H1 (cell line): ENCODE measurements at regions not wholly inside any gene's neighbourhood (a gene's known extent, or its start where the extent isn't known, plus 50 kb on each side); places are given as distances from the start of the nearest gene placed in this dataset.

Experiments used
- CTCF ChIA-PET: fragments of 300-600 bp; sonication (Branson Sonifier 250); formaldehyde crosslinking; loops from one replicate; lab custom pipeline; 2021; ENCODE audit not compliant: partially characterized antibody; lab: Charles Lee
- POLR2A ChIA-PET: fragments of 300-600 bp; sonication (Branson Sonifier 250); formaldehyde crosslinking; loops from one replicate; lab custom pipeline; 2021; ENCODE audit warnings: inconsistent platforms; ENCODE audit not compliant: partially characterized antibody; lab: Charles Lee
- DNase-seq, 2 experiments: peaks; one replicate each; pipeline versions ENCODE4 v3.0.0 to v3.0.0-alpha.2; 2010 to 2022; ENCODE audit warnings: low spot score in 2 of 2, low read depth in 1 of 2, mixed read lengths in 1 of 2
- FAIRE-seq: peaks from 2 replicates; lab custom pipeline; 2011; peaks lifted over from hg19 to GRCh38; lab: Jason Lieb, UNC
- H2AFZ ChIP-seq: 2 replicates; pipeline ENCODE4 v1.8.1; 2012; ENCODE audit warnings: low read length, inconsistent platforms
- H2AK5ac ChIP-seq: 2 replicates; pipeline ENCODE4 v1.6.1; 2013; ENCODE audit warnings: low read depth, low read length
- H2BK120ac ChIP-seq: replicated peaks from 2 replicates; pipeline ENCODE3; 2013; ENCODE audit warnings: low read depth, low read length, inconsistent platforms
- H2BK12ac ChIP-seq: 2 replicates; pipeline ENCODE4 v1.6.1; 2013; ENCODE audit warnings: low read depth, low read length
- H2BK15ac ChIP-seq: 2 replicates; pipeline ENCODE4 v1.6.1; 2013; ENCODE audit warnings: low read length
- H2BK20ac ChIP-seq: 2 replicates; pipeline ENCODE4 v1.6.1; 2013; ENCODE audit warnings: low read length
- H2BK5ac ChIP-seq: 2 replicates; pipeline ENCODE4 v1.6.1; 2013; ENCODE audit warnings: low read depth, low read length
- H3K14ac ChIP-seq: 2 replicates; pipeline ENCODE4 v1.6.1; 2013; ENCODE audit warnings: inconsistent platforms; ENCODE audit not compliant: insufficient read length
- H3K18ac ChIP-seq: 2 replicates; pipeline ENCODE4 v1.6.1; 2013; ENCODE audit warnings: low read length; ENCODE audit errors: extremely low read depth
- H3K23ac ChIP-seq: 2 replicates; pipeline ENCODE4 v1.6.1; 2013; ENCODE audit warnings: inconsistent platforms; ENCODE audit not compliant: insufficient read length
- H3K23me2 ChIP-seq: 2 replicates; pipeline ENCODE4 v1.6.1; 2013; ENCODE audit warnings: low read depth, low read length
- H3K27ac ChIP-seq: 2 replicates; pipeline ENCODE4 v1.6.1; 2011; ENCODE audit warnings: low read depth, low read length, inconsistent platforms
- H3K27me3 ChIP-seq, 4 experiments: replicated peaks in 1 of 4; 1 replicate in 1 of 4; 2 replicates in 3 of 4; pipeline versions ENCODE4 v1.6.1 to v1.8.1; 2011 to 2013; ENCODE audit warnings: low read length in 3 of 4, mild to moderate bottlenecking in 3 of 4, inconsistent platforms in 2 of 4, mixed read lengths in 2 of 4, moderate library complexity in 1 of 4; ENCODE audit not compliant: control insufficient read depth in 3 of 4, insufficient read depth in 3 of 4; ENCODE audit errors: extremely low read depth in 1 of 4
- H3K36me3 ChIP-seq, 4 experiments: 2 replicates each; pipeline versions ENCODE4 v1.6.1 to v1.8.1; 2011 to 2013; ENCODE audit warnings: mild to moderate bottlenecking in 4 of 4, low read length in 3 of 4, moderate library complexity in 2 of 4, control low read depth in 1 of 4, inconsistent platforms in 1 of 4; ENCODE audit not compliant: insufficient read depth in 4 of 4, control insufficient read depth in 2 of 4
- H3K4ac ChIP-seq: replicated peaks from 2 replicates; pipeline ENCODE3; 2013; ENCODE audit warnings: low read length, low read depth, mixed read lengths, inconsistent platforms; ENCODE audit not compliant: insufficient read length
- H3K4me1 ChIP-seq, 4 experiments: replicated peaks in 1 of 4; 1 replicate in 1 of 4; 2 replicates in 3 of 4; pipeline versions ENCODE4 v1.6.1 to v1.8.1; 2011 to 2013; ENCODE audit warnings: low read length in 3 of 4, inconsistent platforms in 2 of 4, mixed read lengths in 1 of 4; ENCODE audit not compliant: insufficient read depth in 4 of 4, control insufficient read depth in 3 of 4
- H3K4me2 ChIP-seq, 2 experiments: 2 replicates each; pipeline versions ENCODE4 v1.6.1 to v1.8.1; 2011 to 2013; ENCODE audit warnings: low read depth in 2 of 2, low read length in 2 of 2, control low read depth in 1 of 2, inconsistent platforms in 1 of 2, mild to moderate bottlenecking in 1 of 2; ENCODE audit not compliant: insufficient read depth in 1 of 2
- H3K4me3 ChIP-seq, 4 experiments: fragments of 200-600, 300-600 bp in 1 of 4; sonication (generic), shearing (Covaris generic), sonication (Bioruptor Twin) in 1 of 4; 2 replicates each; pipeline versions ENCODE4 v1.5.1 to v1.8.1; 2011 to 2016; ENCODE audit warnings: low read length in 4 of 4, low read depth in 3 of 4, control low read depth in 2 of 4, inconsistent platforms in 2 of 4, mild to moderate bottlenecking in 2 of 4, mixed read lengths in 1 of 4, moderate library complexity in 1 of 4; ENCODE audit not compliant: insufficient read depth in 2 of 4; ENCODE audit errors: extremely low read depth in 1 of 4
- H3K56ac ChIP-seq: replicated peaks from 2 replicates; pipeline ENCODE3; 2013; ENCODE audit warnings: low read depth, mild to moderate bottlenecking, mixed read lengths, low read length, inconsistent platforms; ENCODE audit not compliant: insufficient read length
- H3K79me1 ChIP-seq: 2 replicates; pipeline ENCODE4 v1.6.1; 2013; ENCODE audit warnings: low read depth, low read length, control low read depth
- H3K79me2 ChIP-seq, 2 experiments: 2 replicates each; pipeline versions ENCODE4 v1.6.1 to v1.8.1; 2012 to 2013; ENCODE audit warnings: low read length in 2 of 2, mild to moderate bottlenecking in 2 of 2, inconsistent platforms in 1 of 2; ENCODE audit not compliant: insufficient read depth in 2 of 2, control insufficient read depth in 1 of 2
- H3K9ac ChIP-seq, 4 experiments: replicated peaks in 1 of 4; 1 replicate in 1 of 4; 2 replicates in 3 of 4; pipeline versions ENCODE4 v1.6.1 to v1.8.1; 2011 to 2013; ENCODE audit warnings: low read depth in 3 of 4, low read length in 3 of 4, control low read depth in 2 of 4, mild to moderate bottlenecking in 2 of 4, moderate library complexity in 2 of 4, inconsistent platforms in 1 of 4; ENCODE audit errors: extremely low read depth in 1 of 4
- H3K9me3 ChIP-seq, 2 experiments: 2 replicates each; pipeline versions ENCODE4 v1.6.1 to v1.8.1; 2012 to 2013; ENCODE audit warnings: mild to moderate bottlenecking in 2 of 2, moderate library complexity in 2 of 2, control low read depth in 1 of 2, inconsistent platforms in 1 of 2, low read depth in 1 of 2, low read length in 1 of 2, mixed read lengths in 1 of 2; ENCODE audit not compliant: insufficient read depth in 2 of 2
- H4K20me1 ChIP-seq, 2 experiments: replicated peaks in 1 of 2; 2 replicates each; pipeline versions ENCODE3 to v1.8.1; 2011 to 2013; ENCODE audit warnings: inconsistent platforms in 2 of 2, low read length in 2 of 2, mild to moderate bottlenecking in 1 of 2; ENCODE audit not compliant: insufficient read depth in 2 of 2, control insufficient read depth in 1 of 2
- H4K5ac ChIP-seq: 2 replicates; pipeline ENCODE4 v1.6.1; 2013; ENCODE audit warnings: low read length, low read depth, mixed read lengths, inconsistent platforms; ENCODE audit not compliant: insufficient read length
- H4K8ac ChIP-seq: 2 replicates; pipeline ENCODE4 v1.8.0; 2013; ENCODE audit warnings: mild to moderate bottlenecking, moderate library complexity, low read length, inconsistent platforms; ENCODE audit not compliant: insufficient read depth; ENCODE audit errors: extremely low read depth
- H4K91ac ChIP-seq: replicated peaks from 2 replicates; pipeline ENCODE3; 2013; ENCODE audit warnings: low read length, mixed read lengths, inconsistent platforms; ENCODE audit not compliant: insufficient read length
- GABPA ChIP-seq: IDR thresholded peaks from 2 replicates; pipeline ENCODE4 v1.6.1; 2011; ENCODE audit warnings: mild to moderate bottlenecking, low read length, moderate library complexity, borderline replicate concordance; ENCODE audit not compliant: insufficient read depth
- JUN ChIP-seq: IDR thresholded peaks from 2 replicates; pipeline ENCODE4 v1.6.1; 2011; ENCODE audit warnings: low read depth, mild to moderate bottlenecking, improper control_type of control experiment, low read length
- KDM5A ChIP-seq: fragments of 200-600 bp; IDR thresholded peaks from 2 replicates; pipeline ENCODE4 v1.7.1; 2012; ENCODE audit warnings: mild to moderate bottlenecking, low read length, inconsistent platforms, mixed read lengths
- POLR2AphosphoS5 ChIP-seq: IDR thresholded peaks from 2 replicates; pipeline ENCODE4 v1.6.1; 2011; ENCODE audit warnings: low read depth, low read length
- RBBP5 ChIP-seq: IDR thresholded peaks from 2 replicates; pipeline ENCODE4 v1.7.1; 2012; ENCODE audit warnings: low read depth, mild to moderate bottlenecking, inconsistent platforms, low read length, moderate library complexity, borderline replicate concordance
- SP1 ChIP-seq: IDR thresholded peaks from 2 replicates; pipeline ENCODE4 v1.6.1; 2011; ENCODE audit warnings: low read depth, low read length
- SRF ChIP-seq: IDR thresholded peaks from 2 replicates; pipeline ENCODE4 v1.6.1; 2011; ENCODE audit warnings: mild to moderate bottlenecking, low read depth, low read length, moderate library complexity
- TCF12 ChIP-seq: IDR thresholded peaks from 2 replicates; pipeline ENCODE4 v1.6.1; 2011; ENCODE audit warnings: low read depth, mild to moderate bottlenecking, low read length
- WGBS, 2 experiments: shearing (Covaris generic) in 1 of 2; methylation state at CpG; one replicate each; pipeline versions ENCODE4 v1.1.6 to v1.1.7; 2013 to 2015; ENCODE audit warnings: low lambda C conversion rate in 2 of 2, mixed read lengths in 2 of 2, inconsistent platforms in 1 of 2, low coverage in 1 of 2, missing lambda C conversion rate in 1 of 2; ENCODE audit not compliant: insufficient replicate concordance in 2 of 2, insufficient coverage in 1 of 2, insufficient read length in 1 of 2; ENCODE audit errors: extremely low coverage in 1 of 2, missing lambda C conversion rate in 1 of 2; 5-methylcytosine and 5-hydroxymethylcytosine counted together

DNA sequence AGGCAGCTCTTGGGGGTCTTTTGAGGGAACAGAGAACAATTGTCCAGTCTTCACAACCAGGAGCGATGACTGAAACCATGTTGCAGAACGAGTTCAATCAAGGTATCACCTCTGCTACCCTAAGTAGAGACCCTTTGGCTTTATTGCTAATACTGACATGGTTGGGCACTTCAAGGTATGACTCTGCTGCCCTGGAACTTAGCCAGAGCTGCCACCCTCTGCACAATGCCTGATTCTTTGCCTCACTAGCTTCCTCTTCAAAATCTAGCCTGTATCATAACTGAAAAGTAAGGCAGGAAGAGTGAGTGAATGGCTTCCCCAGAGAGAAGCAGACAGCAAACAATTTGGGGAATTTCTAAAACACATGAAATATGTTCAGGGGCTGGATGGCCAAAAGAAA lies 592.7 kb upstream of the NRSN1 start:
- CTCF ChIA-PET = interaction anchor here (1.1 to 3.5 kb wide), 2 partner anchors 12 to 15 kb away, joined by 5 to 9 read pairs; no protein-coding TSS in a partner anchor

More for the DNA sequence above, 592.7 kb upstream of the NRSN1 start:
- H3K9ac ChIP-seq = no peak overlapping the region
- H2BK20ac ChIP-seq = no peak overlapping the region
- no peaks in the 10 kb centered on the region for H4K20me1 ChIP-seq
- POLR2A ChIA-PET = no interaction called here
- H4K5ac ChIP-seq = no peak overlapping the region
- H2AK5ac ChIP-seq = no peak overlapping the region
- no peak overlapping the region for H2BK5ac ChIP-seq
- H3K36me3 ChIP-seq = no peaks in the 10 kb centered on the region
- no peak overlapping the region for H3K14ac ChIP-seq
- no peak overlapping the region for H4K91ac ChIP-seq
- no peaks in the 10 kb centered on the region for H3K79me2 ChIP-seq
- H2BK15ac ChIP-seq = no peak overlapping the region
- no peaks in the 10 kb centered on the region for H3K9me3 ChIP-seq
- H3K4me2 ChIP-seq = no peak overlapping the region
- H3K4ac ChIP-seq = no peak overlapping the region
- H2BK12ac ChIP-seq = no peak overlapping the region
- no peaks in the 10 kb centered on the region for H3K4me1 ChIP-seq
- TF ChIP-seq SRF (no peak), KDM5A (no peak), JUN (no peak), POLR2AphosphoS5 (no peak), TCF12 (no peak), GABPA (no peak), RBBP5 (no peak), SP1 (no peak)
- TF ChIP-seq, all 59 proteins: peak for 0
- no peak overlapping the region for H3K23ac ChIP-seq
- no peak overlapping the region for H4K8ac ChIP-seq
- no peak overlapping the region for H3K18ac ChIP-seq
- H3K27me3 ChIP-seq = no peaks in the 10 kb centered on the region
- H2AFZ ChIP-seq = no peak overlapping the region
- no peak overlapping the region for H3K56ac ChIP-seq
- no peaks in the 10 kb centered on the region for H3K79me1 ChIP-seq
- FAIRE-seq = no peak
- DNase-seq = no peak
- no peaks in the 10 kb centered on the region for H3K23me2 ChIP-seq
- no peak overlapping the region for H3K27ac ChIP-seq
- H2BK120ac ChIP-seq = no peak overlapping the region
- no peak overlapping the region for H3K4me3 ChIP-seq
- 98% methylated on average over 2 of the region's 2 CpGs; no CpG with 5 or more reads in 1 of the 2 experiments for WGBS, 2 experiments
